ENCODE measurements at regions not wholly inside any gene's neighbourhood (a gene's known extent, or its start where the extent isn't known, plus 50 kb on each side); places are given as distances from the start of the nearest gene placed in this dataset.
"Not testable (repeated sequence)": the region's sequence is repeated elsewhere in the genome, so short reads cannot be mapped to it uniquely, and the experiment has no call there.

DNA sequence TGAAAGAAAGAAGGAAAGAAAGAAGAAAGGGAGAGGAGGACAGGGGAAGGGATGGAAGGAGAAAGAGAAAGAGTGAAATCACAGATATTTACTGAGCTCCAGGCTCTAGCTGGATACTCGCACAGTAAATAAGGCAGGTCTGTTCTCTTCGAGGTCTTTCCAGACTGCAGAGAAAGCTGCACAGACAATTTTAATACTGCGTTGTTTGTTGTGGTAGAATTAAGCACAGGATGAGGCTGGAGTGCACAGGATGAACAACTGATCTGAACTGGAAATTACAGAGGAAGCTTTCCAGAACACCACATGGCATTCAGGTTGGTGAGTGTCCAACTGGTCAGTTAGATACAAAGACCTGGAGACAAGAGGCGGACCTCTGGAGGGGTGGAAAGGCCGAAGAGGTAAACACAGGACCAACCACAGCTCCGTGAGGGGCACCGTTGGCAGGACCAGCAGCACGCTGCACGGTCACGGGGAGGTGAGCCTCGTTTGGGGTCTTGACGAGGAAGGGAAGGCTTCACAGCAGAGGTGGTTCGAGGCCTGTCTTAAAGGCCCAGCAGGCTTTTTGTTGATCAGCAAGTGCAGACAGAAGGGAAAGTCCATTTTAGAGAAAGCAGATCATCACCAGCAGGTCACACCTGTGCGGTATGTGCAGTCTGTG, 121.7 kb downstream of the ATP6V0E2 start:
- not testable (repeated sequence) for DNase-seq, ATAC-seq

DNA sequence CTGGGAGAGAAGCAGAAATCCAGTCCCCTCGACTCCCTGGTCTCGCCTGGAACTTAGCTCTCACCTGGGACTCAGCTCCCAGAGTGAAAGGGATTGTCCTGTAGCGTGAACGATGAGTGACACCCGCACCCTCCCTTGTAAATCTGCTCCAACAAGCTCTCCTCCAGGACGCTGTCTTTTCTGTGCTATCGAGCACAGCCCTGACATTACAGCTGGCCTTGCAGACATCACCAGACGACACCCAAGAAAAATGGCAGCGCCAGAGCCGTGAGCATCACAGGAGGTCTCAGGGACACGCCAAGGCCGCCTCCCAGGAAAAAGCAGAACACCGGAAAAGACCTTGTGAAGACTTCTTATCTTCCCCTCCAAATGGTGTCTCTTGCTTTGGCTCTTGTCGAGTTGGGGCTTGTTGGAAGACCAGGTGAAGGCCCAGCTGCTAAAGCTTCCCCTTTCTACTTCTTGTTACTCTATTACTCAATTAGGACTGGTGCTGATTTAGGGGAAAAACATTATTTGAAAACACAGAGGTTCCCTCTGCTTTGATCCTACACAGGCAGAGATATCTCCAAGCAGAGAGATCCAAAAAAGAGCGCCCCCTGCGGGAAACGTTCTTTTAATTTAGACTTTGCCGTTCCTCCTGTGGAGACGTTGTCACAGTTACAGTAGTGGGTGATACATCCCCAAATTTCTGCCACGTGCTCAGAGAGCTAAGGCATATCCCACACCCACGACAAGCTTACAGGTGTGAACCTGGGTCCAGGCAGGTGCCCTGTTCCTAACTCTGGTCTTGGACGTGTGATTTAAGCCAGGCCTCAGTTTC, 127.2 kb downstream of the ATP6V0E2 start:
- peak; percentile 14 for DNase-seq
- ATAC-seq: not testable (repeated sequence)

DNA sequence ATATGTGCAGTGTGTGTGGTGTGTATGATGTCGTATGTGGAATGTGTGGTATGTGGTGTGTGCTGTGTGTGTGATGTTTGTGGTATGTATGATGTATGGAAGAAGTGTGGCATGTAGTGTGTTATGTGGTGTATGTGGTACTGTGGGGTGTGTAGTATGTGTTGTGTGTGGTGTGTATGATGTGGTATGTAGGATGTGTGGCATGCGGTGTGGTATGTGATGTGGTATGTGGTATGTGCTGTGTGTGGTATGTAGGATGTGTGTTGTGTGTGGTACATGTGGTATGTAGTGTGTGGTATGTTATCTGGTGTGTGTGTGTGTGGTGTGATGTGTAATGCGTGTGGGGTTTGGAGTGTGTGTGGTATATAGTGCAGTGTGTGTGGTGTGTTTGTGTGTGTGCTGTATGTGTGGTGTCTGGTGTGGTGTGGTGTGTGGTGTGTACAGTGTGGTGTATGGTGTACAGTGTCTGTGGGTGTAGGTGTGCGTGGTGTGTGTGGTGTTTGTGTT, 129.6 kb downstream of the ATP6V0E2 start:
- DNase-seq (no peak), ATAC-seq (no peak)

DNA sequence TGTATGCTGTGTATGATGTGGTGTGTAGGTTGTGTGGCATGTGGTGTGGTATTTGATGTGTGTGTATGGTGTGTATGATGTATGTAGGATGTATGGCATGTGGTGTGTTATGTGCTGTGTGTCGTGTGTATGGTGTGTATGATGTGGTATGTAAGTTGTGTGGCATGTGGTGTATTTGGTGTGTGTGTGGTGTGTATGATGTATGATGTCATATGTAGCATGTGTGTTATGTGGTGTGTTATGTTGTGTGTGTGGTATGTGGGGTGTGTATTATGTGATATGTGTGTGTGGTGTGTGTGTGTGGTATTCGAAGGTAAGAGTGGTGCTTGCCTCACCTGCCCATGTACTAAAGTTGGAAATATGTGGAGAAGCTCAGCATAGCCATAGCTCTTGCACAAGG, 130.2 kb downstream of the ATP6V0E2 start:
- not testable (repeated sequence) for DNase-seq, ATAC-seq

DNA sequence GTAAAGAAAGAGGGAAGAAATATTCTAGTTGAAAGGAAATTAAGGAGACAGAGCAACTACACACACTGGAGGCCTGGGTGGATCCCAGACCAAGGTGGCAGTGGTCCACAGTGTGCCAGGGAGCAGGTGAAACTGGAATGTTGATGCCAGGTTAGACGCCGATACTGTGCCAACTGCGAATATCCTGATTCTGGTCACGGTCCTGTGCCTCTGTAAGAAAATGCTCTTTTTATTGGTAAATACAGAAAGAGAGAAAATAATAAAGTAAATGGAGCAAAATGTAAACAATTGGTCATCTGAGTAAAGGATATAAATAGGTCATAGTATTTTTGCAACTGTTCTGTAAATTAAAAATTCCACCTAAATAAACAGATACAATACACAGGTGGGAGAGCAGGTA, 131.1 kb downstream of the ATP6V0E2 start:
- not testable (repeated sequence) for ATAC-seq, DNase-seq

DNA sequence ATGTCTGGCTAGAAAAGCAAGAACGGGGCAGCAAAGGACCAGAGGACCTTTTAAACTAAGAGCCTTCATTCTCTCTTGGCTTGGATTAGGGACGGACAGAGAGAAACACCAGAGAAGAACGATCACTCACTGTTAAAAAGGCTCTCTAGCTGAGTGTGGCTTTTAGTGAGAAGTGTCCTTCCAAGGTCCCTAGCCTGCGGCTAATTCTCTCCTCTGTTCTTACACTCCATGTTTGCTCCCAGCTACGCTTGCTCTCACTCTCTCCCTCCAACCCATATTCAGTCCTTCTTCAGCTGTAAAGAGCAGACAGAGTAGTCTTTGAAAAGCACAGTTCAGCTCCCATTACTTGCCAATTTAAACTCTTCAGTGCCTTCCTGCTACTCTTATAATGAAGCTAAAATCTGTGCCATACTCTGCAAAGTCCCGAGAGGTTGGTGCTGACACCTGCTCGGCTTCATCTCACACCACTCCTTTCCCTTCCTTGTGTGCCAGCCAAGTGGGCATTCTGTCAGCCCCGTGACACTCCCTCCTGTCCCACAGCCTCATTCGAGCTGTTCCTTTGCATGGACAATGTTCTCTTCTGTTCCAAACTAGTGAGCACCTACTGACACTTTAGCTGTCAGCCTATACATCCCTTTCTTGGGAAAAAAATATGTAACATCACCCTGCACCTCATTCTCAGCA, 136.0 kb downstream of the ATP6V0E2 start:
- DNase-seq, ATAC-seq: not testable (repeated sequence)

DNA sequence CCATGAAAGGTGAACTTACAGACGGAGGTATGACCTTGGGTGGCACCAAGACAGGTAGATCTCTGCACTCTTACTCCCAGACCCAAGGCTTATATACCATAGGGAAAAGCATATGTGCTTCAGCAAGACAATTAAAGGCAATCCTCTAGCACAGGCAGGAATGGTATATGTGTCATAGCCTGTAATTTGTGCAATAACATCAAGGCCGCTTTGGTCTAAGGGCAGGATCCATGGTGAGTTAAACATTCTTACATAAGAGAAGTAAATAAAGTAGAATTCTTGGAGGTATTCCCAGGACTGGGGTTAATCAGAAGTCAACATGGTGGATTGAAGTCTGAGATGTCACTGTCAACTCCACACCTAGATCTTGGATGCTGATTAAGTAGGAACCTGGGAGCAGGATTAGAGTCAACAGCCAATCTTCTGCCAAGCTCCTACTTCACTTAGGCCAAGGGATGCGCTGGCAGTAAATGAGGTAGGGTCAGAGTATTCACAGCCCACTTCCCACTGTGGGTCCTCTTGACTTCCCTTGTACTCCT, 143.0 kb downstream of the ATP6V0E2 start:
- DNase-seq, ATAC-seq: not testable (repeated sequence)

DNA sequence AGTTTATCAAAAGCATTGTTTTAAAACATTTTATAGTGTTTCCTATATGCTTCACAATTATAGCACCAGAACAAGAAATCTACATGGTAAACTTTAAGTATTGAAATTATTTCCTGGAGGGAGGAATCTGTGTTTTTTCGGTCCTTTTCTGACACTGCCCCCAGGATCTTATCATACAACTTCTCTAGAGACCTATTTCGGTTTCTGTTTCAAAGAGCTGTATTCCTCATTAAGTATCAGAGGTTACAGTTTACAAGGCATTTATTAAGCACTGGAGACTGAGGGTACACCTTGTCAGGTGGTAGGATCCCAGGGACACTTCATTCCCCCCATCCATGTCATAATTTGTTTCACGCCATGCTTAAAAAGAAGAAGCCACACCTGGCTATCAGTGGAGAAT, 146.4 kb downstream of the ATP6V0E2 start:
- ATAC-seq, DNase-seq: not testable (repeated sequence)

DNA sequence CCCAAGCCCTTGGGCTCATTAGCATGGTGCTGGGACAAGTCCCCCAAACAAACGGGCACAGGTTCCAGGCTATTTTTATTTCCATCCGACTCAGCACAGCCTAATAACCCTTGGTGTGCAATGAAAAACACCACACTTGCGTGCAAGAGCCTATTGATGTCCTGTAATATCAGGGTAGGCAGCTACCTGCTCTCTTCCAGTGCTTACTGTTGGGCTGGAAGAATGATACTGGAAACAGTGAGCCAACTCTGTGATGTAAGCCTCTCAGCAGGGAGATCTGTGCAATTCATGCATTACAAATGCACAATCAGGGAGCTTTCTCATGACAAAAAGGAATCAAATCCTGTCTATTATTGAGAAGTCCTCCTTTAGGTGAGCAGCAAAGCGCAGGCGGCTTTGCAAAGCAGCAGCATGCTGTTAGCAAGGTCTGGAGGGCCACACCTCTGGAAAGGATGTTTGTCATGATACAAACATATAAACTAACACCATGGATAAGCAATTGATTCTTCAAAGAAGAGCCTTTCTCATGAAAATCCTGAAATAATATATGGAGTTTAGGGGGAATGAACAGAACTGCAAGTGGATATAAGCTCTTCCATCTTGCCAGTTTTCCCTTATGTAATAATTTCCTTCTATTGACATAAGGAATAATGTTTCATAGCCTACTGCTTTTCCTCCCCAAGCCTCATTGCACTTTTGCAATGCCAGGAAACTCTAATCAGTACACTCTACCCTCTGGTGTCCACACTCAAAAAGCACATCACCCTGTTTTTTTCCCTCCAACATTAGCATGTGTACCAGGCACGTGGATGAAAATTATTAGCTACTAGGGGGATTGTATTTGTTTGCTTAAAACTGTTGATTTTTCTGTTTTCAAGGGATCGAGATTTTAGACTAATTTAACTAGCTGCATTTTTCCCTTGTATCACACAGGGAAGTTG, 151.1 kb downstream of the ATP6V0E2 start:
- not testable (repeated sequence) for ATAC-seq, DNase-seq

DNA sequence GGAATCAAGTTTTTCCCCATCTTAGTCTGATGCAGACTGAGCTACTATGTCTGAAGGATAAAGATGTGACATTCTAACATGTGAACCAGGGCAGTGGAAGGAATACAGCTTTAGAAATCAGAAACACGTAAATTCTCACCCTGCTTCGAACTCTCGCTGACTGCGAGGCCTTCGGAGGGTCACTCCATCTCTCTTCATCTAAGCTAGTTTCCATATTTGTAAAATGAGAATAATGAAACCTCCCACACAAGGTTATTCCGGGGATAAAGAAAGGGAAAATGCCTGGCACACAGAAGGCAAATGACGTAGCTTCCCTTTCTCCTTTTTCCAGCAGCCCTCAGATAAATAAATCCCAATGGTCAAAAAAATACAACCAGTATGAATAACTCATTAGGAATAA, 152.0 kb downstream of the ATP6V0E2 start:
- not testable (repeated sequence) for ATAC-seq, DNase-seq

DNA sequence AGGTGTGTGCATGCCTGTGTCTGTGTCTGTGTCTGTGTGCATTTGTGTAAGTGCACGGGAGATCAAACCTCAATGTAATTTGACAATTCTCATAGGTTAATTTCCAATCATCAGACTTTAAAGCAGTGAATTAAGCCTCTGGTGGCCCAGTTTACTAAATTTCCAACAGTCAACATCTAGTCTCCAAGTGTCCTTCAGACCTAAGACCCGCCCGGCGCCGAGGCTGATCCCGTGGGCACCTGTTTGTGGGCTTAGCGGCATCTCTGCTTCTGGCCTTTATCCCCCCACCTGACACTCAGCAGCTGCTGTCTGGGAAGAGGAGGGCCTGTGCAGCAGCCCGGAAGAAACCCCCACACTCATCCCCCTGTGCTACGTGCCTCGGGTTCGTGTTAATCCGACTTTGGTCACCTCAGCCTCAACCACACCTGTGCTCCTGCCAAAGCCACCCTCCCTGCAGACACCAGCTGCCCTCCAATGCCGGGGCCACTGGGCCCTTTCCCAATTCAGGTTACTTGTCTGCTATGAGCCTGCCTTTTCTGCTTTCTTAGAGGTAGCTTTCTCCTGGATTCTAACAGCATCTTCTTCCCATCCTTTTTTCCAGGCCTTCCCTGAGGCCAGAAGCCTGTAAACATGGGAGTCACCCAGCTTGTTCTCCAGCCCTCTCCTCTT, 154.7 kb downstream of the ATP6V0E2 start:
- DNase-seq, ATAC-seq: not testable (repeated sequence)

DNA sequence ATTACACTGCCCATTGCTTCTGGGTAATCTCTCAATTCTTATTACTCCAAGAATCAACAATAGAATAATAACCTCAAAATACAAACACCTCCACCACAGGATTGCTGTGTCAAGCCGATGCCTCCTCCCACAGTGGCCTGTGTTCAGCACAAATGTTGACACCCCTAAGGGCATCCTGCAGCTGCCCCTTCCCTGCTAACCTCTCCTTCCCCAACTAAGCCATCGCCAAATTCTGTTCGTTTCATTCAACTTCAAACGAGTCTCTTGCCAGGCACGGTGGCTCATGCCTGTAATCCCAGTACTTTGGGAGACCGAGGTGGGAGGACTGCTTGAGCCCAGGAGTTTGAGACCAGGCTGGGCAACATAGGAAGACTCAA, 155.2 kb downstream of the ATP6V0E2 start:
- not testable (repeated sequence) for ATAC-seq, DNase-seq

DNA sequence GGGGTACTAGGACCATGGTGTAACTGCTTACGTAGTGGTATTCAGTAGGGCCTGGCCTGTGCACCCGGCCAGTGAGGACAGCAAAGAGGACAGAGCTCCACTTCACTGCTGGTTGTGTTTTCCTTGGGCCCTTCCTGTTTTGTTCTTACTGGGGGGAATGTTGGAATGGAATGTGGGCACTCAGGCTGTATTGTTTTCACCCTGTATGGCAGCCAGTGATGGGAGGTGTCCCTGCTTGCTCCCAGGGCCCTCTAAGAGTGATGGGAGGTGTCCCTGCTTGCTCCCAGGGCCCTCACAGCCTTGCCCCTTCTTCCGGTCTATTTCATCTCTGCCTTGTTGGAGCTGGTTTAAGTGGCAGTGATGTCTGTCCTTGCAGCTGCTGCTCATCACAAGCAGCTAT, 158.0 kb downstream of the ATP6V0E2 start:
- DNase-seq, ATAC-seq: not testable (repeated sequence)

DNA sequence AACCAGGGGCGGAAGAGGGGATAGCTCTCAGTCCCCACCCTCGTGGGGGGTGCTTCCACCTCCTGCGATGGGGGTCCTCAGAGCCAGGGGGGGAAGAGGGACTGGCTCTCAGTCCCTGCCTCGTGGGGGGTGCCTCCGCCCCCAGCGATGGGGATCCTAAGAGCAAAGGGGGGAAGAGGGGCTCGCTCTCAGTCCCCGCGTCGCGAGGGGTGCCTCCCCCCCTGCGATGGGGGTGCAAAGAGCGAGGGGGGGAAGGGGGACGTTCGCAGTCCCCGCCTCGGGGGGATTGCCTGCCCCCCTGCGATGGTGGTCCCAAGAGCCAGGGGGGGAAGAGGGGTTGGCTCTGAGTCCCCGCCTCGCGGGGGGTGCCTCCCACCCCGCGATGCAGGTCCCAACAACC, 159.9 kb downstream of the ATP6V0E2 start:
- not testable (repeated sequence) for DNase-seq, ATAC-seq

DNA sequence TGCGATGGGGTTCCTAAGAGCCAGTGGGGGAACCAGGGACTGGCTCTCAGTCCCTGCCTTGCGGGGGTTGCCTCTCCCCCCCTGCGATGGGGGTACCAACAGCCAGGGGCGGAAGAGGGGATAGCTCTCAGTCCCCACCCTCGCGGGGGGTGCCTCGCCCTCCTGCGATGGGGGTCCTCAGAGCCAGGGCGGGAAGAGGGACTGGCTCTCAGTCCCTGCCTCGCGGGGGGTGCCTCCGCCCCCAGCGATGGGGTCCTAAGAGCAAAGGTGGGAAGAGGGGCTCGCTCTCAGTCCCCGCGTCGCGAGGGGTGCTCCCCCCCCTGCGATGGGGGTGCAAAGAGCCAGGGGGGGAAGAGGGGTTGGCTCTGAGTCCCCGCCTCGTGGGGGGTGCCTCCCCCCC, 162.0 kb downstream of the ATP6V0E2 start:
- DNase-seq, ATAC-seq: not testable (repeated sequence)

DNA sequence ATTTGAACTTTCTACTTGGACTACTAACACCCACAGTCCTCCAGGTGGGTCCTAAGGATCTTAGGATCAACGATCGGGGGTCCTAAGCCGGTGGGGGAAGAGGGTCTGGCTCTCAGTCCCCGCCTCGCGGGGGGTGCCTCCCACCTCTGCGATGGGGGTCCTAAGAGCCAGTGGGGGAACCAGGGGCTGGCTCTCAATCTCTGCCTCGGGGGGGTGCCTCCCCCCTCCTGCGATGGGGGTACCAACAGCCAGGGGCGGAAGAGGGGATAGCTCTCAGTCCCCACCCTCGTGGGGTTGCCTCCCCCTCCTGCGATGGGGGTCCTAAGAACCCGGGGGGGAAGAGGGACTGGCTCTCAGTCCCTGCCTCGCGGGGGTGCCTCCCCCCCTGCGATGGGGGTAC, 165.3 kb downstream of the ATP6V0E2 start:
- ATAC-seq, DNase-seq: not testable (repeated sequence)

DNA sequence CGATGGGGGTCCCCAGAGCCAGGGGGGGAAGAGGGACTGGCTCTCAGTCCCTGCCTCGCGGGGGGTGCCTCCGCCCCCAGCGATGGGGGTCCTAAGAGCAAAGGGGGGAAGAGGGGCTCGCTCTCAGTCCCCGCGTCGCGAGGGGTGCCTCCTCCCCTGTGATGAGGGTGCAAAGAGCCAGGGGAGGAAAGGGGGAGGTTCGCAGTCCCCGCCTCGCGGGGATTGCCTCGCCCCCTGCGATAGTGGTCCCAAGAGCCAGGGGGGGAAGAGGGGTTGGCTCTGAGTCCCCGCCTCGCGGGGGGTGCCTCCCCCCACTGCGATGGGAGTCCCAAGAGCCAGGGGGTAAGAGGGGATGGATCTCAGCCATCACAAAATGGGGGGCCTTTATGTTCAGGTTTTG, 168.5 kb downstream of the ATP6V0E2 start:
- DNase-seq, ATAC-seq: not testable (repeated sequence)

DNA sequence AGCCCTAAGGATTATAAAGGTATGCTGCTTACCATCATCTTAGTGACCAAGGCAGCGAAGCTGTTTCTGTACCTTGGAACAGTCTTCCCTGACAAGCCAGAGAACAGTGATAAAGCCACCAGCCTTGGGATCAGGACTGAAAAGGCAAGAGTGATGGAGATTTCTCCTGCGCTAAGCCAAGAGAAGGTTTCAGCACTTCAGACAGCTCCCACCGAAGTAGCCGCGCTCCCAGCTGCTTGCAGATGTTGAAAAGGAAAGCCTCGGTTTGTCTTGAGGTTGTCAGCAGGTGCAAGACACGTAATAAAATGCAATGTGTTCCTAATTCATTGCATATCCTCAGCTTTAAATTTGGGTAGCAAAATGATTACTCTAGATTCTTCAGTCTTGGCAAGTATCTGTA, 171.0 kb downstream of the ATP6V0E2 start:
- ATAC-seq: not testable (repeated sequence)

DNA sequence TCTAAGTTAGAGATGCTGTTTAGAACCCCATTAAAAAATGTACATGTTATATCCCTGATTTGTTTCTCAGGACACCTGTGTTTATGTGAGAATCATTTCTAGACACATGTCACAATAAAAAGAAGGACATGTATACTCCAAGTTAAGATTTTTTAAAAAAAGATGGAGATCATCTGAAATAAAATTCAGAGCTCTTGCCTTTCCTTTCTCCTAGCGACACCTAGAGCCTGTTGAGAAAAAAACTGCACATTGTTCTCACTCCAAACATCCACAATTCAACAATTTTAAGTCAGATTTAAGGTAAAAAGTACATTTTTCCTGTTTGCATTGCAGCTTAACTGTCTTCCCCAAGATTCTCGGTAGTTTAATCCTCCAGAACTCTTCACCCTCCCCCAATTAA, 171.8 kb downstream of the ATP6V0E2 start:
- ATAC-seq, DNase-seq: not testable (repeated sequence)

More for the DNA sequence above, 171.0 kb downstream of the ATP6V0E2 start:
- DNase-seq: peak; percentile 27
